ENCODE measurements at regions not wholly inside any gene's neighbourhood (a gene's known extent, or its start where the extent isn't known, plus 50 kb on each side); places are given as distances from the start of the nearest gene placed in this dataset.

DNA sequence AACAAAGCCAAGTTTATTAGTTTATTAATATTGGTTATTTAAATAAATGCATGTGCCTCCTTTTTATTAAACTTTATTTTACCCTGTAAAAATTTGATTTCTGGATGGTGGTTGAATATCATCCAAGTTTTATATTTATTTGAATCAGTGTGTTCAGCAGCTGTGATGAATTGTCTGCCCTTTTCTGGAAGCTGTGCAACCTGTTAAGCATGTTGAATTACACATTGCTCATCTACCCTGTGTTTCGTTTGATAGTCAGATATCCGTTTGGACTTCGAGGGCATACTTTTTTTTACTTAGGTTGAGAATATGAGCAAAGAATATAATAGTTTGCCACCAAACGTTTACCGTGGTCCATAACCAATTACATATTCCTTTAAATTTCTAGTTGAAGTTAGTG, 95.8 kb upstream of the TENM3 start:
- H3K4me3 ChIP-seq (ENCODE audit: low read depth, low read length) = no peak overlapping the region
- in situ Hi-C loops (cut with HindIII; ENCODE audit: low sequenced_read_pairs) = no loop called here
- DNase-seq (ENCODE audit: low read depth, low spot score) = no peak
- TF ChIP-seq, protein P1, sequence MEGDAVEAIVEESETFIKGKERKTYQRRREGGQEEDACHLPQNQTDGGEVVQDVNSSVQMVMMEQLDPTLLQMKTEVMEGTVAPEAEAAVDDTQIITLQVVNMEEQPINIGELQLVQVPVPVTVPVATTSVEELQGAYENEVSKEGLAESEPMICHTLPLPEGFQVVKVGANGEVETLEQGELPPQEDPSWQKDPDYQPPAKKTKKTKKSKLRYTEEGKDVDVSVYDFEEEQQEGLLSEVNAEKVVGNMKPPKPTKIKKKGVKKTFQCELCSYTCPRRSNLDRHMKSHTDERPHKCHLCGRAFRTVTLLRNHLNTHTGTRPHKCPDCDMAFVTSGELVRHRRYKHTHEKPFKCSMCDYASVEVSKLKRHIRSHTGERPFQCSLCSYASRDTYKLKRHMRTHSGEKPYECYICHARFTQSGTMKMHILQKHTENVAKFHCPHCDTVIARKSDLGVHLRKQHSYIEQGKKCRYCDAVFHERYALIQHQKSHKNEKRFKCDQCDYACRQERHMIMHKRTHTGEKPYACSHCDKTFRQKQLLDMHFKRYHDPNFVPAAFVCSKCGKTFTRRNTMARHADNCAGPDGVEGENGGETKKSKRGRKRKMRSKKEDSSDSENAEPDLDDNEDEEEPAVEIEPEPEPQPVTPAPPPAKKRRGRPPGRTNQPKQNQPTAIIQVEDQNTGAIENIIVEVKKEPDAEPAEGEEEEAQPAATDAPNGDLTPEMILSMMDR (IDR thresholded peaks at IDR 0.05; ENCODE audit: low read depth, low read length) = no peak

DNA sequence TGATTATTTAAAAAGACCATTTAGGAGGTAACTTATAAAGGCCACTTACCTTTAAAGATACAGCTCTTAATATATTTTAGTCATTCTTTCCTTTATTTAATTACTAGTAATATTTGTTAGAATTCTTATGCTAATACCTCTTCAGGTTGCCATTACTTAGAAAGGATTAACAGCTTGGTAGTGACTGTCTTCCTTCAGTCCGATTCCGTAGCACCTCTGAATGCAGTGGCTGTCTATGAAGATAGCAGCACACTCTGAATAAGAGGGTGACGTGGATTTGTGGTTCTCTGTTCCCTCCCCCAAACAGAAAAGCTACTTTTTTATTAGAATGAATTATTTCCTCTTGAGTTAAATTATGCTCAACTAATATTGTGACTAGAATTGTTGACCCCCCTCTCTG, 92.6 kb upstream of the TENM3 start:
- in situ Hi-C loops (cut with HindIII; ENCODE audit: low sequenced_read_pairs) = no loop called here
- TF ChIP-seq, protein P1 (IDR thresholded peaks at IDR 0.05; ENCODE audit: low read depth, low read length) = no peak

DNA sequence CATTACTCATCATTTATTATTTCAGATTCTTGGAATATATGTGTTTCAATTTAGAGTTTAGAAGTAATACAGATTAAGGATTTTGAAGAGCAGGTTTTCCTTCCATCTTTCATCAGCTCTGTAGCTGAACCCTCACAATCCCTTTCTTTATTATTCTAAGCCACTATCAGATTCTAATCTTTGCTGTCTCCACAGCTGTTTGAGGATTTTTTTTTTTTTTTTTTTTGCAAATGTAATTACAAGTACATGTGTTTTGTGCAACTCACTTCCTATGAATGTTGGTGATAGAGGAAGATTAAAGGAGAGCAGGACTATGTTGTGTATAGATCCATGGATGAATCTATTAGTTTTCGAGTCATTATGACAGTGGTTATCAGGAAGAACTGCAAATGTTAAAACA, 87.4 kb upstream of the TENM3 start:
- TF ChIP-seq, protein P1 (IDR thresholded peaks at IDR 0.05; ENCODE audit: low read depth, low read length) = no peak
- in situ Hi-C loops (cut with HindIII; ENCODE audit: low sequenced_read_pairs) = no loop called here
- H3K4me3 ChIP-seq (ENCODE audit: low read depth, low read length) = no peak overlapping the region

More for the DNA sequence above, 92.6 kb upstream of the TENM3 start:
- no peak for DNase-seq (ENCODE audit: low read depth, low spot score)
- H3K4me3 ChIP-seq (ENCODE audit: low read depth, low read length) = no peak overlapping the region

DNA sequence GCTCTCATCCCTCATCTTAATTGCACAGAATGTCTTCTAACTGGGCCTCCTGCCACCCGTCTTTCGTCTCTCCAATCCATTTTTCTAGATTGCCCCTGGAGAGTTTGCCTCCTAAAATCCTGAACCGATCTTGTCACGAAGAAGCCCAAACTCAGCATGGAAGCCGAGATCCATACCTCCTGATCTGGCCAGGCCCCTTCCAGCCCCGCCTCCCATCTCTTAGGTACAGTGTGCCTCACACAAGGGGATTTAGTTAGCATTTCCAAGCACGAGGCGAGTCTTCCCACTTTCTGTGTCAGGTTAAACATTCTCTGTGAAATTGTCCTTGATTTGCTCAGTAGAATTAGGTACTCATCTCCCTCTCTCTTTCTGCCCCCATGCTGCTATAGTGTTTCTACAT, 80.0 kb upstream of the TENM3 start:
- no peak overlapping the region for H3K4me3 ChIP-seq (ENCODE audit: low read depth, low read length)
- in situ Hi-C loops (cut with HindIII; ENCODE audit: low sequenced_read_pairs) = no loop called here
- DNase-seq (ENCODE audit: low read depth, low spot score) = no peak
- TF ChIP-seq, protein P1 (IDR thresholded peaks at IDR 0.05; ENCODE audit: low read depth, low read length) = no peak

More for the DNA sequence above, 87.4 kb upstream of the TENM3 start:
- no peak for DNase-seq (ENCODE audit: low read depth, low spot score)

DNA sequence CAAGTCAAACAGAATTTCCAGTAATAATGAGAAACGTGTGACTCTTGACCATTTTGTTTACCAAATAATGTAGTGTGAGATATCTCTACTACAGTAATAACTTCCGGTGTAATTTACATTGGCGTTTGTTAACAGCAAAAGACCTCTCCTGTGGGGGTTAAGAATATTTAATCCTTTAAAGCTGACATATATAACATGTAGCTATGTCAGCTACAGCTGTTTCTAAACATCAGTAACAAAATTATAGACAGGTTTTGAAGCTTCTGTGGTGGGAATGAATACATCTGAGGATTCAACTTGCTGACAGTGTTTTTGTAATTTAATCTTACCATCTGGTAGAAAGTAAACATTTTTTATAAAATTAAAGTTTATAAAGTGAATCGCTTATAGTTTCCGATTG, 73.6 kb upstream of the TENM3 start:
- in situ Hi-C loops (cut with HindIII; ENCODE audit: low sequenced_read_pairs) = no loop called here
- DNase-seq (ENCODE audit: low read depth, low spot score) = no peak
- H3K4me3 ChIP-seq (ENCODE audit: low read depth, low read length) = no peak overlapping the region
- TF ChIP-seq, protein P1 (IDR thresholded peaks at IDR 0.05; ENCODE audit: low read depth, low read length) = no peak

DNA sequence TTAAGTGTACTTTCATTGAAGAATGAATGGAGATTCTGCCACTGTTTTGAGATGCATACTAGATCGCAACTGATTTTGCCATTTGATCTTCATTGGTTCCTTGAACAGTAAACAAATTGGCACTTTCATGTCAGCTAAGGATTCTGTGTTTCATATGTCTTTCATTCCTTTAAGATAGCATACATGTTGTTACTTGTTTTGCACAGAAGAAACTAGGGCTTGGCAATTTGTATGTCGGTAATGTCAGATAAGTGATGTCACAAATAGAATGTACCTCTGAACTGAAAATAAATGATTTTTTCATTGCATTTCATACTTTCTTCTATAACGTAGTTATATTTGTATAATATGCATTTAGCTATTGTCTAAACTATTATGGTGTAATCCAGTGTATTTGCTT, 73.2 kb upstream of the TENM3 start:
- no peak overlapping the region for H3K4me3 ChIP-seq (ENCODE audit: low read depth, low read length)
- TF ChIP-seq, protein P1 (IDR thresholded peaks at IDR 0.05; ENCODE audit: low read depth, low read length) = no peak
- in situ Hi-C loops (cut with HindIII; ENCODE audit: low sequenced_read_pairs) = no loop called here
- no peak for DNase-seq (ENCODE audit: low read depth, low spot score)

DNA sequence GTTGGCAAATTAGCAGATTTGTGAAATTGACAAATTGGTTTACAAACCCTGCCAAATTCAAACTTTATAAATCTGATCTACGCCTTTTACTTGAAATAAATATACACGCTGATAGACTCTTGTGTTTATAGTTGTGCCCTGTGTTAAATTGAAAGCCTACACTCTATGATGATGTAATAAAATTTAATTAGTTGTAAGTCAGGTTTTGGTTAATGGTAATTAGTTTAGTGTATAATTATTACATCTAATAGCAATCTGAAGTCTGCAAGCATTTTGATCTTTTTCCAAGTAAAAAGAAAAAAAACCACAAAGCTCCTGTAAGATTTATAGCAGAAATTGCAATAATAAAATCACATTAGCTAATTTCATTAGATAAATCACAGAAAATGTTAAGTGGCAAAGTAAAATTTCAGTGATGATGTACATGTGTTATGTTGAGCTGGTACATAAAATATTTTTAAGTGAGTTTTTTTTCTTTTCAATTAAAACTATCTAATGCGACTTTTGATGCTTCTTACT, 72.7 kb upstream of the TENM3 start:
- no peak for DNase-seq (ENCODE audit: low read depth, low spot score)

More for the DNA sequence above, 72.7 kb upstream of the TENM3 start:
- in situ Hi-C loops (cut with HindIII; ENCODE audit: low sequenced_read_pairs) = no loop called here
- TF ChIP-seq, protein P1 (IDR thresholded peaks at IDR 0.05; ENCODE audit: low read depth, low read length) = no peak
- no peak overlapping the region for H3K4me3 ChIP-seq (ENCODE audit: low read depth, low read length)

All from astrocyte of the spinal cord (primary cell).